HCT116 (cell line): ENCODE measurements at regions not wholly inside any gene's neighbourhood (a gene's known extent, or its start where the extent isn't known, plus 50 kb on each side); places are given as distances from the start of the nearest gene placed in this dataset.

Experiments used
- CBX3 ChIP-seq: IDR thresholded peaks from 2 replicates; pipeline ENCODE4 v1.6.1; 2012; ENCODE audit warnings: low read depth
- EZH2 ChIP-seq: fragments of 200-600 bp; sonication (generic); IDR thresholded peaks from 2 replicates; pipeline ENCODE4 v1.6.1; 2017; ENCODE audit warnings: antibody characterized with exemption, mixed run types
- FOSL1 ChIP-seq: IDR thresholded peaks from 2 replicates; pipeline ENCODE4 v1.6.1; 2012; ENCODE audit warnings: low read depth
- POLR2A ChIP-seq: IDR thresholded peaks from 2 replicates; pipeline ENCODE4 v1.7.0; 2011; ENCODE audit warnings: borderline replicate concordance; ENCODE audit not compliant: insufficient read depth, insufficient read length; ENCODE audit errors: extremely low read depth
- POLR2AphosphoS5 ChIP-seq: IDR thresholded peaks from 2 replicates; pipeline ENCODE4 v1.6.1; 2011; ENCODE audit warnings: mild to moderate bottlenecking, low read depth, low read length, moderate library complexity
- RAD21 ChIP-seq: IDR thresholded peaks from 2 replicates; pipeline ENCODE4 v1.6.1; 2012; ENCODE audit warnings: low read depth, mild to moderate bottlenecking
- SP1 ChIP-seq: IDR thresholded peaks from 2 replicates; pipeline ENCODE4 v1.6.1; 2012; ENCODE audit warnings: low read depth
- TF ChIP-seq, protein P1 (sequence below), 3 experiments: fragments of 200-600 bp in 1 of 3; sonication (generic) in 1 of 3; IDR thresholded peaks in 2 of 3; conservative IDR thresholded peaks in 1 of 3; 2 replicates each; pipeline ENCODE4 v1.5.1; 2012 to 2017; ENCODE audit warnings: low read depth in 2 of 3, low read length in 2 of 3, antibody characterized with exemption in 1 of 3, borderline replicate concordance in 1 of 3, control low read depth in 1 of 3, mild to moderate bottlenecking in 1 of 3, mixed read lengths in 1 of 3, mixed run types in 1 of 3, moderate library complexity in 1 of 3; ENCODE audit not compliant: insufficient read depth in 1 of 3
- TF ChIP-seq, protein P2 (sequence below): IDR thresholded peaks from 2 replicates; pipeline ENCODE4 v1.6.1; 2012
- TF ChIP-seq, protein P3 (sequence below): IDR thresholded peaks from 2 replicates; pipeline ENCODE4 v1.6.1; 2011; ENCODE audit warnings: mild to moderate bottlenecking, low read length, moderate library complexity; ENCODE audit not compliant: insufficient replicate concordance; ENCODE audit errors: extremely low read depth
- TF ChIP-seq, protein P4 (sequence below): IDR thresholded peaks from 2 replicates; pipeline ENCODE4 v1.6.1; 2012

DNA sequence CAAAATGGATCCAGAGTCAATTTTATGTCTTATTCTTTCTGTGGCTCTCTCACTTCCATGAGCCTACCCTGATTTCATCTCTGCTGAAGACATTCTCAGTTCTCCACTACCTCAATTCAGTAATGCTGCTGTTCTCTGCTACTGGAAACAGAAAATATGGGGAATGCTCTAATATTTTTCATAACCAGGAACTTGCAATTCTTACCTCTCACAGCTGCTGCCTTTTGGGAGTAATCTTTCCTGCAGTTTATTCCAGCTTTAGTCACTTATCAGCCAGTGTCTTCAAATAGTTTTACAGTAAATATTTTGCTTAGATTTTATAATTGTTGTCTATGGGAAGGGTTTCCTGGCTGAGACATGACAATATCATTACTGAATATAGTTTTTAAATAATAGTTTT lies 145.1 kb upstream of the UFM1 start:
- TF ChIP-seq, protein P1, sequence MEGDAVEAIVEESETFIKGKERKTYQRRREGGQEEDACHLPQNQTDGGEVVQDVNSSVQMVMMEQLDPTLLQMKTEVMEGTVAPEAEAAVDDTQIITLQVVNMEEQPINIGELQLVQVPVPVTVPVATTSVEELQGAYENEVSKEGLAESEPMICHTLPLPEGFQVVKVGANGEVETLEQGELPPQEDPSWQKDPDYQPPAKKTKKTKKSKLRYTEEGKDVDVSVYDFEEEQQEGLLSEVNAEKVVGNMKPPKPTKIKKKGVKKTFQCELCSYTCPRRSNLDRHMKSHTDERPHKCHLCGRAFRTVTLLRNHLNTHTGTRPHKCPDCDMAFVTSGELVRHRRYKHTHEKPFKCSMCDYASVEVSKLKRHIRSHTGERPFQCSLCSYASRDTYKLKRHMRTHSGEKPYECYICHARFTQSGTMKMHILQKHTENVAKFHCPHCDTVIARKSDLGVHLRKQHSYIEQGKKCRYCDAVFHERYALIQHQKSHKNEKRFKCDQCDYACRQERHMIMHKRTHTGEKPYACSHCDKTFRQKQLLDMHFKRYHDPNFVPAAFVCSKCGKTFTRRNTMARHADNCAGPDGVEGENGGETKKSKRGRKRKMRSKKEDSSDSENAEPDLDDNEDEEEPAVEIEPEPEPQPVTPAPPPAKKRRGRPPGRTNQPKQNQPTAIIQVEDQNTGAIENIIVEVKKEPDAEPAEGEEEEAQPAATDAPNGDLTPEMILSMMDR (IDR thresholded peaks at IDR 0.05 in 2 of 3, conservative IDR thresholded peaks at IDR 0.05 in 1 of 3; ENCODE audit: borderline replicate concordance in 1 of 3, insufficient read depth in 1 of 3, low read depth in 2 of 3, low read length in 2 of 3), result no peak
- TF ChIP-seq SP1 (no peak), POLR2AphosphoS5 (no peak), CBX3 (no peak), POLR2A (no peak), RAD21 (no peak), FOSL1 (no peak), EZH2 (no peak)
- TF ChIP-seq, protein P2, sequence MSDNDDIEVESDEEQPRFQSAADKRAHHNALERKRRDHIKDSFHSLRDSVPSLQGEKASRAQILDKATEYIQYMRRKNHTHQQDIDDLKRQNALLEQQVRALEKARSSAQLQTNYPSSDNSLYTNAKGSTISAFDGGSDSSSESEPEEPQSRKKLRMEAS, result no peak
- TF ChIP-seq, protein P3, sequence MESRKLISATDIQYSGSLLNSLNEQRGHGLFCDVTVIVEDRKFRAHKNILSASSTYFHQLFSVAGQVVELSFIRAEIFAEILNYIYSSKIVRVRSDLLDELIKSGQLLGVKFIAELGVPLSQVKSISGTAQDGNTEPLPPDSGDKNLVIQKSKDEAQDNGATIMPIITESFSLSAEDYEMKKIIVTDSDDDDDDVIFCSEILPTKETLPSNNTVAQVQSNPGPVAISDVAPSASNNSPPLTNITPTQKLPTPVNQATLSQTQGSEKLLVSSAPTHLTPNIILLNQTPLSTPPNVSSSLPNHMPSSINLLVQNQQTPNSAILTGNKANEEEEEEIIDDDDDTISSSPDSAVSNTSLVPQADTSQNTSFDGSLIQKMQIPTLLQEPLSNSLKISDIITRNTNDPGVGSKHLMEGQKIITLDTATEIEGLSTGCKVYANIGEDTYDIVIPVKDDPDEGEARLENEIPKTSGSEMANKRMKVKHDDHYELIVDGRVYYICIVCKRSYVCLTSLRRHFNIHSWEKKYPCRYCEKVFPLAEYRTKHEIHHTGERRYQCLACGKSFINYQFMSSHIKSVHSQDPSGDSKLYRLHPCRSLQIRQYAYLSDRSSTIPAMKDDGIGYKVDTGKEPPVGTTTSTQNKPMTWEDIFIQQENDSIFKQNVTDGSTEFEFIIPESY, result no peak
- TF ChIP-seq, protein P4, sequence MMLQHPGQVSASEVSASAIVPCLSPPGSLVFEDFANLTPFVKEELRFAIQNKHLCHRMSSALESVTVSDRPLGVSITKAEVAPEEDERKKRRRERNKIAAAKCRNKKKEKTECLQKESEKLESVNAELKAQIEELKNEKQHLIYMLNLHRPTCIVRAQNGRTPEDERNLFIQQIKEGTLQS, result no peak
